HEK293T (cell line): ENCODE measurements at regions not wholly inside any gene's neighbourhood (a gene's known extent, or its start where the extent isn't known, plus 50 kb on each side); places are given as distances from the start of the nearest gene placed in this dataset.
A peak's percentile ranks its signal among the peaks of the same experiment; 100 is the strongest.

ENCODE experiments used
- CTCF ChIA-PET: fragments of 350-600 bp; formaldehyde crosslinking; extraction: SDS; loops from one replicate; lab custom pipeline; 2021; ENCODE audit warnings: antibody characterized with exemption, inconsistent platforms; lab: Yijun Ruan, JAX
- POLR2A ChIA-PET: fragments of 350-600 bp; formaldehyde crosslinking; extraction: SDS; loops from one replicate; lab custom pipeline; 2020; ENCODE audit warnings: antibody characterized with exemption, inconsistent platforms; lab: Yijun Ruan, JAX
- DNase-seq: peaks from one replicate; pipeline ENCODE4 v3.0.0; 2012; ENCODE audit warnings: mixed read lengths; ENCODE audit errors: extremely low spot score
- ARNT ChIP-seq: fragments of 450-650 bp; IDR thresholded peaks from 2 replicates; pipeline ENCODE4 v1.6.1; 2017; ENCODE audit warnings: mild to moderate bottlenecking
- BHLHE40 ChIP-seq: fragments of 450-650 bp; IDR thresholded peaks from 2 replicates; pipeline ENCODE4 v1.6.1; 2016; ENCODE audit warnings: mild to moderate bottlenecking, moderate library complexity, borderline replicate concordance
- CTBP1 ChIP-seq: fragments of 450-650 bp; IDR thresholded peaks from 2 replicates; pipeline ENCODE4 v1.6.1; 2016; ENCODE audit warnings: borderline replicate concordance
- ELF4 ChIP-seq: fragments of 450-650 bp; IDR thresholded peaks from 2 replicates; pipeline ENCODE4 v1.6.1; 2017; ENCODE audit warnings: antibody characterized with exemption
- FOXA1 ChIP-seq: fragments of 450-650 bp; IDR thresholded peaks from 2 replicates; pipeline ENCODE4 v1.6.1; 2016; ENCODE audit warnings: mild to moderate bottlenecking
- FOXK2 ChIP-seq: fragments of 450-650 bp; IDR thresholded peaks from 2 replicates; pipeline ENCODE4 v1.6.1; 2016; ENCODE audit warnings: mild to moderate bottlenecking
- FOXM1 ChIP-seq: fragments of 450-650 bp; IDR thresholded peaks from 2 replicates; pipeline ENCODE4 v1.6.1; 2017; ENCODE audit warnings: mild to moderate bottlenecking, borderline replicate concordance
- HDGF ChIP-seq: fragments of 450-650 bp; IDR thresholded peaks from 2 replicates; pipeline ENCODE4 v1.6.1; 2017; ENCODE audit warnings: antibody characterized with exemption, borderline replicate concordance
- L3MBTL2 ChIP-seq: fragments of 450-650 bp; conservative IDR thresholded peaks from 2 replicates; pipeline ENCODE4 v1.6.1; 2016; ENCODE audit warnings: mild to moderate bottlenecking
- LEF1 ChIP-seq: fragments of 450-650 bp; IDR thresholded peaks from 2 replicates; pipeline ENCODE4 v1.6.1; 2017; ENCODE audit warnings: mild to moderate bottlenecking, borderline replicate concordance
- NFRKB ChIP-seq: fragments of 450-650 bp; IDR thresholded peaks from 2 replicates; pipeline ENCODE4 v1.6.1; 2016; ENCODE audit warnings: mild to moderate bottlenecking, moderate library complexity
- SP1 ChIP-seq: fragments of 450-650 bp; IDR thresholded peaks from 2 replicates; pipeline ENCODE4 v1.6.1; 2017
- SUZ12 ChIP-seq: fragments of 450-650 bp; IDR thresholded peaks from 2 replicates; pipeline ENCODE4 v1.6.1; 2016; ENCODE audit warnings: mild to moderate bottlenecking
- TARDBP ChIP-seq: fragments of 450-650 bp; IDR thresholded peaks from 2 replicates; pipeline ENCODE4 v1.6.1; 2016
- ZNF384 ChIP-seq: fragments of 450-650 bp; IDR thresholded peaks from 2 replicates; pipeline ENCODE4 v1.6.1; 2016
- TF ChIP-seq, protein P1 (sequence below): fragments of 450-650 bp; IDR thresholded peaks from 2 replicates; pipeline ENCODE4 v1.6.1; 2016

DNA sequence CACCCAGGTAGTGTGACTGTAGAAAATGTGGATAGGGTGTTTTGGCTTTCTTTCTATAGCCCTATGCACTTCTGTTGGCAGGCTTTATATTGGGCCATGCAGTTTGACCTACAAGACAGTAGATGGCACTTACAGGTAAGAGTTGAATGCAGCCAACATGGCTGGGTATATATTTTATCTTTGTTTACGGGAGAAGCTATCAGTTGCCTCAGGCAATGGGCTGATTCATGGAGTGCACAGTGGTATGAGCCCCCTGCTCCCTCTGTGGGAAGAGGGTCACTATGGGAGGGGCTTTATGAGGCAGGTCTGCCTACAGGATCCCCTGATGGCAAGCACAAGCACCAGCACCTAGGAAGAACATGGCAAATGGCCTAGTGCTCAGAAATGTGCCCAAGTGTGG, 301.2 kb upstream of the CDIN1 start:
- TF ChIP-seq LEF1: no peak
- TF ChIP-seq NFRKB: no peak
- no peak for TF ChIP-seq FOXM1
- no peak for TF ChIP-seq BHLHE40
- no peak for TF ChIP-seq SP1
- no peak for TF ChIP-seq FOXA1
- TF ChIP-seq SUZ12: no peak
- no peak for DNase-seq
- ChIA-PET CTCF (no interaction called here), POLR2A (no interaction called here)

- ChIA-PET POLR2A (no interaction called here), CTCF (no interaction called here)
Observed at GRCh38 chr15:36282821-36283220, 296.6 kb upstream of the CDIN1 start.

GRCh38 chr15:36284911-36285310, 294.5 kb upstream of the CDIN1 start:
- CTCF ChIA-PET: no interaction called here
- DNase-seq: no peak
- TF ChIP-seq FOXM1 (no peak), HDGF (no peak), BHLHE40 (no peak), ELF4 (no peak), ARNT (no peak), L3MBTL2 (no peak)
- POLR2A ChIA-PET: no interaction called here

More at GRCh38 chr15:36282821-36283220, 296.6 kb upstream of the CDIN1 start:
- no peak for DNase-seq
- TF ChIP-seq L3MBTL2 (no peak), SUZ12 (no peak), LEF1 (no peak), CTBP1 (no peak), HDGF (no peak), NFRKB (no peak), FOXK2 (no peak), FOXA1 (no peak), ZNF384 (no peak), ARNT (no peak), SP1 (no peak), TARDBP (no peak), ELF4 (no peak), FOXM1 (no peak), BHLHE40 (no peak)
- TF ChIP-seq, protein P1, sequence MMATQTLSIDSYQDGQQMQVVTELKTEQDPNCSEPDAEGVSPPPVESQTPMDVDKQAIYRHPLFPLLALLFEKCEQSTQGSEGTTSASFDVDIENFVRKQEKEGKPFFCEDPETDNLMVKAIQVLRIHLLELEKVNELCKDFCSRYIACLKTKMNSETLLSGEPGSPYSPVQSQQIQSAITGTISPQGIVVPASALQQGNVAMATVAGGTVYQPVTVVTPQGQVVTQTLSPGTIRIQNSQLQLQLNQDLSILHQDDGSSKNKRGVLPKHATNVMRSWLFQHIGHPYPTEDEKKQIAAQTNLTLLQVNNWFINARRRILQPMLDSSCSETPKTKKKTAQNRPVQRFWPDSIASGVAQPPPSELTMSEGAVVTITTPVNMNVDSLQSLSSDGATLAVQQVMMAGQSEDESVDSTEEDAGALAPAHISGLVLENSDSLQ: no peak

DNA sequence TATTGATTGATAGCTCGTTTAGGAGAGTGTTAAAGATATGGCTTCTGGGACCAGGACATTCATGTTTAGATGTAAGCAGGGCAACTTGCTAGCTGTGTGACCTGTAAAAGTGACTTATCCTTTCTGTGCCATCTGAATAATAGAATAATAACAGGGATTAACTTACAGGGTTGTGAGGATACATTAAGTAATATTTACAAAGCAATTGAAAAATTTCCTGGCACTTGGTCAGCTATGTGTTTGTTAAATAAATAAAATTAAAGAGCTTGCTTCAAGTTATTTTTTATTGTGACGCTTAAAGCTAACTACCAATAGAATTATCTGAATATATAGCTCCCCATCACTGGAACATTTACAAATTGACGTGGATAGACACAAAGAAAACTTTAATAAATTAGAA, 287.9 kb upstream of the CDIN1 start:
- ChIA-PET CTCF (no interaction called here), POLR2A (no interaction called here)
- no peak for TF ChIP-seq FOXA1
- TF ChIP-seq LEF1: no peak
- no peak for TF ChIP-seq BHLHE40
- no peak for TF ChIP-seq SP1
- TF ChIP-seq, protein P1: no peak
- no peak for TF ChIP-seq NFRKB
- no peak for DNase-seq

DNA sequence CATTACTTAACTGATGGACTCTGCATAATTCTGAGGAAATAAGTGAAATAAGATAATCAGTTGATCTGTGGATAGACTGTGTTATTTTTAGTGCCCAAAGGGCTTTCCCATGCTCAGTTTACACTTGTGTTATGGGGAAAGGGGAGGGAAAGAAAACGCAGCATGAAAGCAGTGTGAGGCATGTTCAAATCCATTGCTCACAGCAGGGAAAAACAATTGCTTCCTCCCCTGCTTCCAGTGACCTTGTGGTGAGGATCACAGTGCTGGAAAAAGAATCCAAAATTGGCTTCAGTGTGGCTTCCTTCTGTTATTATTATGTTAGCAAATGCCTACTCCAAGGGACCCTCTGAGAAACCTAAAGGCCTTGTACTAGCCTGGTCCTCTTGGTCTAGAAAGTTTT, 285.1 kb upstream of the CDIN1 start:
- CTCF ChIA-PET: no interaction called here
- TF ChIP-seq, protein P1: no peak
- no peak for TF ChIP-seq FOXM1
- TF ChIP-seq ZNF384: no peak
- TF ChIP-seq L3MBTL2: no peak
- TF ChIP-seq TARDBP: no peak
- no peak for TF ChIP-seq HDGF
- TF ChIP-seq SUZ12: no peak
- TF ChIP-seq FOXK2: no peak
- TF ChIP-seq NFRKB: no peak
- no peak for TF ChIP-seq ARNT
- POLR2A ChIA-PET: no interaction called here
- peak; percentile 8 for DNase-seq

- DNase-seq: no peak
- CTCF ChIA-PET: no interaction called here
- POLR2A ChIA-PET: no interaction called here
- no peak for TF ChIP-seq TARDBP
- TF ChIP-seq CTBP1: no peak
- TF ChIP-seq SUZ12: no peak
- TF ChIP-seq, protein P1: no peak
- TF ChIP-seq NFRKB: no peak
- no peak for TF ChIP-seq BHLHE40
- no peak for TF ChIP-seq FOXM1
- no peak for TF ChIP-seq ZNF384
- TF ChIP-seq SP1: no peak
- no peak for TF ChIP-seq ARNT
- no peak for TF ChIP-seq ELF4
- no peak for TF ChIP-seq HDGF
Observed at GRCh38 chr15:36301947-36302346, 277.5 kb upstream of the CDIN1 start.
